Esophagus (tissue), 2 donors: ENCODE measurements at regions not wholly inside any gene's neighbourhood (a gene's known extent, or its start where the extent isn't known, plus 50 kb on each side); places are given as distances from the start of the nearest gene placed in this dataset.
"Not testable (repeated sequence)": the region's sequence is repeated elsewhere in the genome, so short reads cannot be mapped to it uniquely, and the experiment has no call there.

Source experiments
- H3K27ac ChIP-seq, 2 donors: one replicate each; pipeline ENCODE4 v1.5.1; 2013; ENCODE audit warnings: low read depth in 2 of 2, mild to moderate bottlenecking in 2 of 2, inconsistent platforms in 1 of 2, low read length in 1 of 2, moderate library complexity in 1 of 2
- H3K27me3 ChIP-seq, 2 donors: one replicate each; pipeline ENCODE4 v1.6.1; 2013; ENCODE audit warnings: low read length in 2 of 2, control low read depth in 1 of 2, mild to moderate bottlenecking in 1 of 2; ENCODE audit not compliant: insufficient read depth in 2 of 2, control insufficient read depth in 1 of 2
- H3K36me3 ChIP-seq, 2 donors: one replicate each; pipeline ENCODE4 v1.6.1; 2013; ENCODE audit warnings: low read length in 1 of 2; ENCODE audit not compliant: control insufficient read depth in 2 of 2, insufficient read depth in 2 of 2
- H3K4me1 ChIP-seq, 2 donors: one replicate each; pipeline ENCODE4 v1.6.1; 2013; ENCODE audit warnings: low read length in 1 of 2; ENCODE audit not compliant: control insufficient read depth in 2 of 2, insufficient read depth in 2 of 2
- H3K4me3 ChIP-seq, 2 donors: one replicate each; pipeline ENCODE4 v1.5.1; 2013; ENCODE audit warnings: low read length in 2 of 2, mild to moderate bottlenecking in 2 of 2, low read depth in 1 of 2, moderate library complexity in 1 of 2
- H3K9me3 ChIP-seq, 2 donors: one replicate each; pipeline ENCODE4 v1.6.1; 2013; ENCODE audit warnings: mild to moderate bottlenecking in 2 of 2, low read depth in 1 of 2, low read length in 1 of 2, moderate library complexity in 1 of 2; ENCODE audit not compliant: control insufficient read depth in 2 of 2, insufficient read depth in 1 of 2
- WGBS, 2 donors: extraction: QIAGEN DNeasy Blood & Tissue Kit; methylation state at CpG; one replicate each; pipeline ENCODE4 v1.1.7; 2013; 5-methylcytosine and 5-hydroxymethylcytosine counted together
- donor health status: healthy with polysubstance abuse.
- donor health status: Bipolar disorder and iron deficiency.

- peaks cover 0 to 2% of the 10 kb centered on the region in 2 donors for H3K9me3 ChIP-seq
- H3K4me1 ChIP-seq, result no peaks in the 10 kb centered on the region
- H3K4me3 ChIP-seq, result no peak overlapping the region
- H3K36me3 ChIP-seq, result no peaks in the 10 kb centered on the region
- WGBS, 2 donors, result 89 to 100% methylated on average over 1 of the region's 1 CpG
- H3K27me3 ChIP-seq, result no peaks in the 10 kb centered on the region
- H3K27ac ChIP-seq, result no peak overlapping the region
These were observed 250.0 kb upstream of the PROK2 start for GRCh38 chr3:72034986-72035385.

- H3K4me1 ChIP-seq, result no peaks in the 10 kb centered on the region
- no peak overlapping the region for H3K4me3 ChIP-seq
- no peak overlapping the region for H3K27ac ChIP-seq
- WGBS, 2 donors, result 89% methylated on average over 6 of the region's 6 CpGs
- peaks cover 0 to 2% of the 10 kb centered on the region in 2 donors for H3K9me3 ChIP-seq
- H3K36me3 ChIP-seq, result no peaks in the 10 kb centered on the region
- H3K27me3 ChIP-seq, result no peaks in the 10 kb centered on the region
These were observed 248.9 kb upstream of the PROK2 start for GRCh38 chr3:72033666-72034428.

- Histone ChIP-seq H3K9me3 (peaks cover 0 to 2% of the 10 kb centered on the region in 2 donors), H3K27me3 (no peaks in the 10 kb centered on the region), H3K27ac (no peak overlapping the region), H3K4me1 (no peaks in the 10 kb centered on the region), H3K4me3 (no peak overlapping the region), H3K36me3 (no peaks in the 10 kb centered on the region)
- 82 to 86% methylated on average over 7 of the region's 7 CpGs for WGBS, 2 donors
These were observed 247.6 kb upstream of the PROK2 start for GRCh38 chr3:72032441-72033135.

GRCh38 chr3:72031581-72031980 is 246.6 kb upstream of the PROK2 start:
- H3K27ac ChIP-seq, result no peak overlapping the region
- no peaks in the 10 kb centered on the region for H3K27me3 ChIP-seq
- H3K9me3 ChIP-seq, result peaks cover 0 to 2% of the 10 kb centered on the region in 2 donors
- no peaks in the 10 kb centered on the region for H3K4me1 ChIP-seq
- H3K36me3 ChIP-seq, result no peaks in the 10 kb centered on the region
- H3K4me3 ChIP-seq, result no peak overlapping the region
- 72 to 74% methylated on average over 3 of the region's 3 CpGs for WGBS, 2 donors

- not testable (repeated sequence) for H3K4me1 ChIP-seq, H3K9me3 ChIP-seq, H3K36me3 ChIP-seq, H3K4me3 ChIP-seq, H3K27ac ChIP-seq, H3K27me3 ChIP-seq
- WGBS, 2 donors, result 87 to 89% methylated on average over 7 of the region's 7 CpGs
These were observed 245.3 kb upstream of the PROK2 start for GRCh38 chr3:72030296-72030695.

GRCh38 chr3:72028726-72029125 is 243.8 kb upstream of the PROK2 start:
- H3K9me3 ChIP-seq, H3K27ac ChIP-seq, H3K27me3 ChIP-seq, H3K36me3 ChIP-seq, H3K4me1 ChIP-seq, H3K4me3 ChIP-seq: not testable (repeated sequence)
- 64 to 82% methylated on average over 8 of the region's 8 CpGs for WGBS, 2 donors

GRCh38 chr3:72028307-72028706 is 243.4 kb upstream of the PROK2 start:
- not testable (repeated sequence) for H3K27me3 ChIP-seq, H3K9me3 ChIP-seq, H3K4me1 ChIP-seq, H3K4me3 ChIP-seq, H3K36me3 ChIP-seq, H3K27ac ChIP-seq
- WGBS, 2 donors, result 94 to 96% methylated on average over 7 of the region's 8 CpGs

GRCh38 chr3:72027728-72028127 is 242.8 kb upstream of the PROK2 start:
- H3K36me3 ChIP-seq, H3K4me1 ChIP-seq, H3K27ac ChIP-seq, H3K27me3 ChIP-seq, H3K4me3 ChIP-seq, H3K9me3 ChIP-seq: not testable (repeated sequence)
- 73 to 87% methylated on average over 1 to 2 of the region's 2 CpGs for WGBS, 2 donors

GRCh38 chr3:72022027-72022426 is 237.1 kb upstream of the PROK2 start:
- no peak overlapping the region for H3K27ac ChIP-seq
- no peaks in the 10 kb centered on the region for H3K27me3 ChIP-seq
- no peaks in the 10 kb centered on the region for H3K4me1 ChIP-seq
- H3K36me3 ChIP-seq, result no peaks in the 10 kb centered on the region
- WGBS, 2 donors, result 96 to 97% methylated on average over 5 of the region's 5 CpGs
- no peak overlapping the region for H3K4me3 ChIP-seq
- H3K9me3 ChIP-seq, result no peaks in the 10 kb centered on the region

GRCh38 chr3:72021531-72021930 is 236.6 kb upstream of the PROK2 start:
- Histone ChIP-seq H3K36me3 (no peaks in the 10 kb centered on the region), H3K27me3 (no peaks in the 10 kb centered on the region), H3K9me3 (no peaks in the 10 kb centered on the region), H3K4me1 (no peaks in the 10 kb centered on the region), H3K4me3 (no peak overlapping the region), H3K27ac (no peak overlapping the region)
- 92 to 96% methylated on average over 1 of the region's 1 CpG for WGBS, 2 donors
